NCI-H460 (cell line): ENCODE measurements at regions not wholly inside any gene's neighbourhood (a gene's known extent, or its start where the extent isn't known, plus 50 kb on each side); places are given as distances from the start of the nearest gene placed in this dataset.
"Not testable (repeated sequence)": the region's sequence is repeated elsewhere in the genome, so short reads cannot be mapped to it uniquely, and the experiment has no call there.

Experiments
- DNase-seq: peaks from one replicate; pipeline ENCODE4 v3.0.0-alpha.2; 2016; ENCODE audit warnings: low read depth; ENCODE audit errors: extremely low read depth

DNA sequence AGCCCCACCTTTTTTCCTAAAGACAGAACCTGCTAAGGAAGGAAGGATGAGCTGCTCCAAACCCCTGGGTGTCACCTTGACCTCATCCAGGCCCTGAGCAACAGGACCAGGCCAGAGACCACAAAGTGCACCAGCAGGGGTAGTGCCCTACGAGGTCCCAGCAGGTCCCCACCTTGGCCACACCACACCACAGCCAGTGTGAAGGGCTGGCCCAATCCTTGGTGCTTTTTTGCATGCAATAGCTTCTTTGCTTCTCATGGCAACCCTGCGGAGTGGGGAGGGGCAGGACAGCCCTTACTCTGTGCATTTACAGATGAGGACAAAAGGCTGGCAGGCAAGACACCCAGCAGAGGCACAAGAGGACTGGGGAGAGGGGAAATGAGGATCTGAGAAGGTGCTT is 352.6 kb downstream of the BCL11B start:
- DNase-seq = no peak

DNA sequence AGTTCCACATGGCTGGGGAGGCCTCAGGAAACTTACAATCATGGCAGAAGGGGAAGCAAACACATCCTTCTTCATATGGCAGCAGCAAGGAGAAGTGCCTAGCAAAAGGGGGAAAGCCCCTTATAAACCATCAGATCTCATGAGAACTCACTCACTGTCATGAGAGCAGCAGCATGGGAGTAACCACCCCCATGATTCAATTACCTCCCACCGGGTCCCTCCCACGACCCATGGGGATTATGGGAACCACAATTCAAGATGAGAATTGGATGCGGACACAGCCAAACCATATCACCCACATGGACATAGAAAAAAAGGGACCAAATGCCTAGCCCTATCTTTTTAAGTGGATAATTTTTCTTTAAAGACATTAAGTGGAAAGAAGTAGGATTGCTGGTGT is 350.7 kb downstream of the BCL11B start:
- DNase-seq = not testable (repeated sequence)

DNA sequence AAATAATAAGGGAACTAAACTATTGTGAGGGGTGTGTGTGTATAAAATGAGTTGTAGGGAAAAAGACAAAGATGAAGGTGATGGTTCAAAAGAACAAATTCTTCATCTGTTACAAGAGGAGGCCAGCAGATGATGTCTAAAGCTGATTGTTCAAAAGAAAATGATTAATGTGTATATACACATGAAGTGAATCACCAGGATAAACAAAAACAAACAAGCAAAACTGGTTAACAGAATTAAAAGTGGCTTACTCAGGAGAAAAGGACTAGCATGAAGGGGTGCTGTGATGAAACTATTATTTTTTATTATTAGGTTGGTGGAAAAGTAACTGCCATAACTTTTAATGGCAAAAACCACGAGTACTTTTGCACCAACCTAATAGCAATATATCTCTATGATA is 348.4 kb downstream of the BCL11B start:
- no peak for DNase-seq

DNA sequence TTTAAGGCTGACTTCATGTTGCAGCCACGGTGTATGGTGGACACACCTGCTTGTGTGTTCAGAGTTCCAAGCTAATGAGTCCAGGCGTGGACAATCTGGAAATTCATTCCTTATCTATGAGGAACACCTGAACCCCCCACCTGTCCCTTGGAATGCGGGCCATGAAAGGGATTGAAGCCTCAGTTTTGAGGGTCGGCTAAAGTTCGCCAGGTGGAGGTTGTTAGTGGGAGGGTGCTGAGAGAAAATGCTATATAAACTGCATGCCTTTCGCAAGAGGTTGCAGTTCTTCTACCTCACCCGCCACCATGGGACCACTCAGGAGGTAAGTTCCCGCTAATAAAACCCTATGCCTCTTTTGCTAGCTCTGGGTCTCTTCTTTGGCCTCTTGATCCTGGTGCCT is 348.0 kb downstream of the BCL11B start:
- no peak for DNase-seq

DNA sequence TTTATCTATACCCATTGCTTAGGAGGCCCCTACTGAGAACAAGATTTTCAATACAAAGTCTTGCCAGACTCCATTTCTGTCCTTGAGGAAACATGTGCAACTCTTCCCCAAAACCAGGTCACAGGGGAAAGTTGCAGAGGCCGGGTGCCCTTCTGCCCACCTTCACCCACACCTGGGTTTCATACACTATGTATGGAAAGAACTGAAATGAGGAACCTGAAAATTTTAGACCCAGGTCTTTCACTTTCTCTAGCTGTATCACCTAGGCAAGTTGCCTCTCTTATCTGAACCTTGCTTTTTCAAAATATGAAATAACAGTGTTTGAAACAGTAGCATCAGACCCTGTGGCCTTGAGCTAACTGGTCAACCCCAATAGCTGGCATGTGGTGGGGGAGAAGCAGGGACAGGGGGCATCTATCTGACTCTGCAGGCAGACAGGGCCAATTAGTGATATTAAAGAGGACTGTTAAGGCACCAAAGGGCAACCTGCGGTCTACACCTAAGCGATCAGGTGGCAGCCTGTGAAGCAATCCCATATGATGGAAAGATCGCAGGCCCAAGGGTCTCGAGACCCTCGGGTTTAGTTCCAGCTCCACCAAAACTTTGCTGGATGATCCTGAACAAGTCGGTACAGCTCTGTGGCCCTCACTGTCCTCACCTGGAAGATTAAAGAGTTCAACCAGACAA is 346.5 kb downstream of the BCL11B start:
- no peak for DNase-seq

DNA sequence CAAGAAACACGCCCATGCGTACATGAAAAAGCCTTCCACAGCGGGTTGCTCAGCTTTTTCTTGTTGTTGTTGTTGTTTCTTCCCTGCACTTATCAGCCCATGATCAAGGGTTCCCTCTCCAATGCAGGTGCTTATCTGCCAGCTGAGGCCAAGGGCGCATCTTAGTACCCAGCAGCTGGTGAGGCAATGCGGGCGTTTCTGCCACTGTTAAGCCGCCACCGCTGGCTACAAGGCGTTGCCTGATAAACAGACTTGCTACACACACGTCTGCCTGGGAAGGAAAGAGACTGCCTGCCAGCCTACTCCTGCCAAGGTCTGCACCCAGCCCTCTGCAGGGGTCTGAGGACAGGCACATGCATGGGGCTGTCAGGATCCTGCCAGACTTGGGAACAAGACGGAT is 345.9 kb downstream of the BCL11B start:
- no peak for DNase-seq

DNA sequence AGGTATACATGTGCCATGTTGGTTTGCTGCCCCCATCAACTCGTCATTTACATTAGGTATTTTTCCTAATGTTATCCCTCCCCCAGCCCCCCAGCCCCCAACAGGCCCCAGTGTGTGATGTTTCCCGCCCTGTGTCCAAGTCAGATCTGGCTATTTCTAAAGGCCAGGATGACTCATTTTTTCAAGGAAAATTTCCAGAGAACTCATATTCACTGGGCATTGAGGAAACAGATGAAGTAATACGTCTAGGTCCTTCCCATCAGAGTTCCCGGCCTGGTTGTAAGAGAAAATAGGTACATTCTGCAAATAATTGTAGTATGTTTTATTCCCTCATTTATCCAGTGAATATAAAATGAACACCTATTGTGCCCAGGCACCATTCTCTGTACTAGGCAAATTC is 345.2 kb downstream of the BCL11B start:
- no peak for DNase-seq

DNA sequence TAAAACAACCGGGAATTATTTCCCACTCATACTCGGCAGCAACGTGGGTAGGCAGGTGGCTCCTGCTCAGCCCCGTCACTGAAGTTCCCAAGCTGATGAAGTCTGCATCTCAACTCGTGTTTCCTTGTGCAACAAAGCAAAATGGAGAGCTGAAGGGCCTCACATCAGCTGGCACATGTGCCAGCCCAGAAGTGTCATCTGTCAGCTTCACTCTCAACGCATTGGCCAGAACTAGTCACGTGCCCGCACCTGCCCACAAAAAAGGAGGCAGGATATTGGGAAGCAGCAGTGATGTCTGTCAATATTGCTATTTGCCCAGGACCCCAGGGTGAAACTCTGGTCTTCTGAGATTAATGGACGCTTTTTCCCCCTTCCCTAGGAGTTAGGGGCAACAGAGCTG is 344.0 kb downstream of the BCL11B start:
- DNase-seq = no peak

DNA sequence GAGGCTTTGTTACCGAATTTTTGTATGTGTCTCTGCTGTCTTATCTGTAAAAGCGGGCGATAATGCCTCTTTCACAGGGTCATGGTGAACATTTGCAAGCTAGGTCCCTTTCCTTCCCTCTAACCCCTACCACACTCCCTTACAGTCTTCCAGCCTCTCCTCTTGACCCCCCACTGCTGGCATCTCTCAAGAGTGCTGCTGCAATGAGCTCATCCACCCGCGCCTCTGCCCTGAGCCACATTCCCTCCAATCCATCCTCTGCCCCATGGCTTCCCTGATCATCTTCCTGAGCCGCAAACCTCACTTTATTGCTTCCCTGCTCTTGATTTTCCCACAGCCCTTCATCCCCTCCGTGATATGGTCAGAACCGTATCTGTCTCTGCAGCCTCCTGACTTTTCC is 343.6 kb downstream of the BCL11B start:
- no peak for DNase-seq

DNA sequence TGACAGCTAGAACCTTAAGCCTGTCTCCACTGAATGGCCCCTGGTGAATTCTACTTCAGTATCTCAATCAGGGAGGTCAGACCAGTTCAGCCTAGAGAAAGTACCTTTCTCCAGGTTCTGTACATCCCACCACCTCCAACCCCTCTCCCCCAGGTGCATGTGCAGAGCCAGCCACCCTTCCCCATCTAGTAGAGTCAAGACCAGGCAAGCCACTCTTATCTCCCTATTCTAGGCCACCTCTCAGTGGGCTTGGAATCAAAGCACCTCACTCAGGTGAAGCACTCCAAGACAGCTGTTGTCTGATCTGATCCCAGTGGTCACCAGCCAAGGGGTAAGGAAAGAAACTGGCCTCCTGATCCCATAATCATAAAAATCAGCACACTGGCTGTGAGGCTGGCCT is 340.9 kb downstream of the BCL11B start:
- no peak for DNase-seq

DNA sequence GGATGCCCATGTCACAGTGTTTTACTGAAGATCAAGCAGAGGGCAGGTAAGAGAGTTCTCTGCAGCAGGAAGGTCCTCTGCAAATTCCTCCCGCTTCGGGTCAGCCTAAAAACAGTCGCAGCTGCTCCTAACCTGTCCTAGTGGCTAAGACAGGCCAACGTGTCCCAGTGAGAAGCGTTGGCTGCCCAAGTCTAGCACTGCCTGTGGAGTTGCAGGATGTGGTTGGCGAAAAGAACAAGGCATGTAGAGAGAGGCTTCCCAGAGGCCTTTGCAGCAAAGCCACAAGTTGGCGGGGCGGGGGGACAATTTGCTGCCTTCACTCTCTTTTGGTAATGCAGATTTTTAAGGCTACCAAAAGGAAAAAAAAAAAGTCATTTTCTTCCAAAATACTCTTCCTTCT is 340.1 kb downstream of the BCL11B start:
- no peak for DNase-seq

DNA sequence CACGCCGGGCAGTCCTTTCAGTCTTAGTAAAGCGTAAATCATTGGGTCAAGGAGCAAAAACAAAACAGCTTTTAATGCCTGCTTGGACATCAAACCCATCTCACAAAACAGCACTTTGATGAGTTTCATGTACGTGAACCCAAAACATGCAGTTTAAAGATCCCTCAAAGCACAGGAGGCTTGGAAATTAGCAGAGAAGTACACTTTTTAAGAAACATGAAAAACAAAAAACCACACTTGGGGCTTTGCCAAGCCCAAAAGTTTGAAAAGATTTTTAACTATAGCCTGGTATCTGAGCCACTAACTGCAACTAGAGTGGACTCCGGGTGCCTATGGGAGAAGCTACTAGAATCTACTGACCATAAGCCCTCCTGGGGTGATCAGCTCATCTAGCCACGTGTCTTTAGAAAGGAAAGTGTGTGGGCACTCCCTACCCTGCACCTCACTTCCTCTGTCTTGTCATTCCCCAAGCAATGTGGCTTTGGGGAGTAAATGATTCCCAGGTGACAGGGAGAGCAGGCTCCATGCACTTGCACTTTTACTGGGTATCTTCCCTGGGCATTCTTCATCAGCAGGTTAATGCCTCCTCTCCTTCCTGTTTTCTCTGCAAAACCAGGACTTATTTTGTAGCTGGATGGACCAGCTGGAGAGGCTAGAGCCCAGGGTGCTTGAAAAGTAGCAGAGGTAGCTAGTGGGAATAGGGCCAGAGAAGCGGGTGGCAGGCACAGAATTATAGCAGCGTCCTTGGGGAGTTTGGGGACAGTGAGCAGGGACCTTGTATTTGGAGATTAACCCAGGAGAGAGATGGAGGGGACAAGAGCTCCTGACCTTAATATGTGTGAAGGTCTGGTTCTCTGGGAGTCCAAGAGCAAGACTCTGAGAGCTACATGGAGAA is 339.3 kb downstream of the BCL11B start:
- no peak for DNase-seq

DNA sequence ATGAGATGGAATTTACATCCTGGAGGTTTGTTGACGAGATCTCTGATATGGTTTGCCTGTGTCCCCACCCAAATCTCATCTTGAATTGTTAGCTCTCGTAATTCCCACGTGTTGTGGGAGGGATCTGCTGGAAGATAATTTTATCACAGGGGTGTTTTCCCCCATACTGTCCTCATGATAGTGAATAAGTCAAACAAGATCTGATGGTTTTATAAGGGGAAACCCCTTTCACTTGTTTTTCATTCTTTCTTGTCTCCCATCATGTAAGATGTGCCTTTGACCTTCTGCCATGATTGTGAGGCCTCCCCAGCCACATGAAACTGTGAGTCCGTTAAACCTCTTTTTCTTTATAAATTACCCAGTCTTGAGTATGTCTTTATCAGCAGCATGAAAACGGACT is 337.4 kb downstream of the BCL11B start:
- DNase-seq = not testable (repeated sequence)

DNA sequence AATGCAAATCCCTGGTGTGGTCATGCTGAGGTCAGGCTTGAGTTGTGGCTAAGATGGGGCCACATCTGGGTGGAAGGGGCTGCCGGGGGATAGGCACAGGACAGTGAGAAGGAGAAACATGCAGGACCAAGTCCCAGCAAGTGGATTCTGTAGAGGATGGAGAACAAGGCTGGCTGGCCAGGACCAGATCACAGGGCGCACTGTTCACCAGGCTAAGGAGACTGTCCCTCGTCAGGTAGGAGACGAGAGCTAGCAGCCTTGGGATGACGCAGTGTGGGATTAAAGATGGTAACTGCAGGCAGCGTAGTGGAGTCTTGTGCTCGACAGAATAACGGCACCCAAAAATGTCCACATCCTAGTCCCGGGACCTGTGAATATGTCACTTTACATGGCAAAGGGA is 336.1 kb downstream of the BCL11B start:
- no peak for DNase-seq

DNA sequence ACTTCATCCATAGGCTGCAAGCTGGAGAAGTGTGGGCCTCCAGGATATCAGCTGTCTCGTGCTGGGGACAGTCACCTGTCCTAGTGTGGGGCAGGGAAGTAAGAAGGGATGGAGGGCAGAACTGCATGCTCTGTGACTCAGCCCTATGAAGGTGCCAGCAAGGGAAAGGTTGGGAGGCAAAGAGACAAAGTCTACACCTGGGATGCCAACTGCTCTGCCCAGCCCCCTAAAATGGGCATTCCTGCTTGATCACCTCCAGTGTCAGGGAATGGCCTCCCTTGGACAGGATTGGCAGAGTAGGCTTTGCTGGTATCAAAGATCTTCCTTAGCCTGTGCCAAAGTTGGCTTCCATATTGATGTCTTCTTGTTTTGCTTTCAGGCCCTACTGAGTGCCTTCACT is 335.0 kb downstream of the BCL11B start:
- DNase-seq = no peak

DNA sequence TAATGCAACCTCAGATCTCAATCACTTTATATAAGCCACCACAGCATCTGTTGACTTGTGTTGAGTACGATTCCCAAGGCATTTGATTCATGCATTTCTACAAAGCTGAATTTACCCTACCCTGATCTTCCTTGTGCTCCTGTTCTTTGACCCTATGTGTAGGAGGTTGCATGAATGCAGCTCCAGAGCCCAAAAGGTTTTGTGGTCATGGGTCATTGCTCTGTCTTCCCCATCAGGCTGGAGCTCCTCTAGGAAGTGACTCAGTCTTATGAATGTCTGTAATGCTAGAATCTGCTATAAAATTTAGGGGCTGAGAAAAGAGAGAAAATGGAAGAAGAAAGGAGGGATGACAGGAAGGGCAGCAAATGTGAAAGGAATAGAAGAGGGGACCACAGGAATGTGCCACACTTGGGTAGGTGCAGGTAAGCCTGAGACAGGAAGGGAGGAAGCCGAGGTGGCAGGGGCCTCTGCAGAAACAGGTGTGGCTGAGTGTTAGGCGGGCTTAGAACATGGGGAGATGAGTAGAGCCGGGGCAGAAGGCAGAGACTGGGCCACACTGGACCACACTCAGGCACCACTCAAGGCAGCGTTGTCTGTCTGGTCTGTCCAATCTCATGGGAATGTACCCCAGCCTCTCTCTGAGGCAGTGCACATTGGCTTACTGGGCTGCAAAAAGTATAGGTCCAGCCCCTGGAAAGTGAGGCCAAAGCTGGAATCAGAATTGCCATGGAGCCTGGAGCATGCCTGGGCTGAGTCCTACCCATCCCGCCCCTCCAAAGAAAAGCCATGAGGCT is 334.1 kb downstream of the BCL11B start:
- DNase-seq = no peak

DNA sequence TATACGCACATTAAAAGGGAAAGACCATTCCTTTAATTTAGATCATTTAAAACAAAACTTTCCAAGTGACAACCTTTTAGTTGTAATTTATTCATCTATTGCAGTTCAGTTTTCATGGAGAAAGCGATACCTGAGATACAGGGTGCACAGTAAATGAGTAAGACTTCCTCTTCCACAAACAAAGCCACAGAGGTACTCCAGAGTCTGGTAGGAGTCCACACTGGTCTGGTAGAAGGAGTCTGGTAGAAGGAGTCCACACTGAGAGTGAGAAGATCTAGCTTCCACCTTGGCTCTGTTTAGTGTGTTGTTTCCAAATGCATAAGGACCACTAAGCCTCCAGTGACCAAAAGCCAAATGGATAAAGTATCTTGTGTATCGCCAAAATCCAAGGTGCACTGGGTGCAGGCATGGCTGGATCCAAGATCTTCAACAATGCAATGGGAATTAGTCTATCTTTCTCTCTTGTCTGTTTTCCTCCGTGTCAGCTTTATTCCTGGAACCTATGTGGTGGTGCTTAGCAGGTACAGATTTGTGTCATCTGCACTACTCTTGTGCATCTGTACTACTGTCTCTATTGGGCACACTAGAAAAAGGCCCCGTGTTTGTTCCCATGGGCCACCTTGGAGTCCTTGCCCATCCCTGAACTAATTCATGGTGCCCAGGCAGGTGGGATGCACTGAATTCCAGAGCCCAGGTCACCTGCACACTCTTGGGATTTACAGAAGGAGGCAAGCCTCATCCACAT is 331.1 kb downstream of the BCL11B start:
- no peak for DNase-seq

DNA sequence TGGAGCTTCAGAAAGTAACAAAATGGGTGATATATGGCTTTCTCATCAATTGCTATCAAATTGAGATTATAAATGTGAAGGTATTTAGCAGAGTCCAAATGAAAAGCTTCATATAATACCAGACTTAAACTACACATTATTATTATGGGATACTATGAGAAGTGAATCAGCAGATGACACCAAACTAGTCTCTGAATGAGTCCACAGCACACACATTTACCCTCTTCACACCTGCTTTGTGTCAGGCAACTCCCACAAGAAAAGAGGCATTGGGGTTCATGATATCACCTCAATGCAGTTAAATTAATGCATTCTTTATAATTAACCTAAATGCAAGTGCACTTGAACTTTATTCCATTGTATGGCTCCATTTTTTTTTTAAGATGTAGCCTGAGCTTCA is 330.5 kb downstream of the BCL11B start:
- no peak for DNase-seq

DNA sequence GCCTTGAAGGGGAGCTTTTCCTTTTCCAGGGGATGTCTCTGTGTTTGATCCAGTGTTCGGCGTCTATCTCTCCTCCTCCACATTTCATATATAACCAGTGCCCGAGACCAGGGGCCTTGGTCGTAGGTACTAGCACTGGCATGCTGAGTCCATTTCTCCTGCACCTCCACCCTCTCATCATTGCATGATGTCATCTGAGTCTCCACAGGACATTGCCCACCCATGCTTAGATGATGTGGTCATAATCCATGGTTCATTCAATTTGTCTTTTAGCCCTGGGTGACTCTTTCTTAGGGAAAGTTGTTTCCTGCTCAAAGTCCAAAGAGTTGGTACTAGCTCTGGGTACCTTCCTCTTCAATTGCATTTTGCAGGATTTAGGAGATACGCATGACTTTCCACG is 328.1 kb downstream of the BCL11B start:
- DNase-seq = no peak

DNA sequence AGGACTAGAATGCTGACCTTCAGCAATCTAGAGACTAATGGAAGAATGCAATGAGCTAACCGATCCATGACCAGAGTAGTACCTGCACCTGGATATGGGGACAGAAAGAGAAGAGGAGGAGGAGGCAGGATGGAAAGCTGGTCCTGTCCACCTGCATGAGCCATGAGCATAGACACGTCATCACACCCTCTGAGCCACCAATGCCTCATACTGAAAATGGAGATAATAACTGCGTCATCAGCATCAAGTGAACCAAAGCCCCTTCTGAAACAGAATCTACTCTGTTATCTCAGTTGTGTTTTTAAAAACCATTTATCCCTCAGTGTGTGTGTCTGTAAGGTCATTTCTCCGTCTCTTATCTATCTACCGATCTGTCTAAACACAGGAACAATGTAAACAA is 327.0 kb downstream of the BCL11B start:
- DNase-seq = no peak
